Neural cell (in vitro differentiated cells): ENCODE measurements at regions not wholly inside any gene's neighbourhood (a gene's known extent, or its start where the extent isn't known, plus 50 kb on each side); places are given as distances from the start of the nearest gene placed in this dataset.

ENCODE experiments used
- CTCF ChIP-seq: fragments of 450-650 bp; IDR thresholded peaks from 2 replicates; pipeline ENCODE4 v1.5.1; 2014; ENCODE audit warnings: antibody characterized with exemption, mild to moderate bottlenecking, moderate library complexity; ENCODE audit not compliant: poor library complexity, severe bottlenecking
- EZH2 ChIP-seq: fragments of 200-600, 300-800 bp; shearing (Covaris generic), sonication (generic); IDR thresholded peaks from 2 replicates; pipeline ENCODE4 v1.6.1; 2014; ENCODE audit warnings: antibody characterized with exemption, low read length, borderline replicate concordance, mild to moderate bottlenecking; ENCODE audit not compliant: insufficient read depth, poor library complexity, severe bottlenecking

DNA sequence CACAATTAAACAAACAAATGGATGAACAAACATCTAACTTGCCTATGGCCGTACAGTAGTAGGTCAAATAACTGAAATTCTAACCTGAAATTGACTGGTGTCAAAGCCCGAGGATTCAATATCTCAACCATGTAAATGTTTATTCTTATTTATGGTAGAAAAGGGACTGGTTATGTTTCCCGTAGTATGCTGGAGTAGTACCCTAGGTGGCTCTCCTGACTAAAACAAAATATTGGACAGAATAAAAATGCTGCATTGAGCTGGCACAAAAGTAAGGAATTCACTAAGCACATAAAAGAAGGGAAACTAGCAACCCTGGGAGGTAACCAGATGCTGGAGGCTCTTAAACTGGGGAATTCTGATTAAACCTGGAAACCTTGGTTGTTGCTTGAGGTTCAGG lies 117.1 kb upstream of the PREP start:
- TF ChIP-seq CTCF (no peak), EZH2 (no peak)
